ENCODE measurements at regions not wholly inside any gene's neighbourhood (a gene's known extent, or its start where the extent isn't known, plus 50 kb on each side); places are given as distances from the start of the nearest gene placed in this dataset.
"Not testable (repeated sequence)": the region's sequence is repeated elsewhere in the genome, so short reads cannot be mapped to it uniquely, and the experiment has no call there.

- DNase-seq: no peak
These were observed 117.9 kb downstream of the GPCPD1 start for GRCh38 chr20:5492937-5493336.

GRCh38 chr20:5491455-5491854 lies 119.4 kb downstream of the GPCPD1 start:
- no peak for DNase-seq

GRCh38 chr20:5489601-5490000 lies 121.2 kb downstream of the GPCPD1 start:
- no peak for DNase-seq

GRCh38 chr20:5488823-5489222 lies 122.0 kb downstream of the GPCPD1 start:
- DNase-seq: no peak

GRCh38 chr20:5486377-5487054 lies 124.3 kb downstream of the GPCPD1 start:
- DNase-seq: no peak

- DNase-seq: no peak
These were observed 125.9 kb downstream of the GPCPD1 start for GRCh38 chr20:5484926-5485325.

- no peak for DNase-seq
These were observed 126.5 kb downstream of the GPCPD1 start for GRCh38 chr20:5484346-5484745.

GRCh38 chr20:5482791-5483190 lies 128.0 kb downstream of the GPCPD1 start:
- DNase-seq: no peak

GRCh38 chr20:5481872-5482271 lies 128.9 kb downstream of the GPCPD1 start:
- no peak for DNase-seq

GRCh38 chr20:5480824-5481600 lies 129.8 kb downstream of the GPCPD1 start:
- DNase-seq: no peak

- DNase-seq: no peak
These were observed 135.9 kb downstream of the GPCPD1 start for GRCh38 chr20:5474646-5475550.

GRCh38 chr20:5471866-5472265 lies 138.9 kb downstream of the GPCPD1 start:
- DNase-seq: not testable (repeated sequence)

GRCh38 chr20:5471368-5471767 lies 139.4 kb downstream of the GPCPD1 start:
- no peak for DNase-seq

GRCh38 chr20:5470943-5471342 lies 139.9 kb downstream of the GPCPD1 start:
- DNase-seq: no peak

- DNase-seq: no peak
These were observed 140.3 kb downstream of the GPCPD1 start for GRCh38 chr20:5470458-5470857.

GRCh38 chr20:5469111-5469510 lies 141.7 kb downstream of the GPCPD1 start:
- DNase-seq: no peak

- no peak for DNase-seq
These were observed 143.7 kb downstream of the GPCPD1 start for GRCh38 chr20:5467086-5467485.

GRCh38 chr20:5465604-5465927 lies 145.2 kb downstream of the GPCPD1 start:
- no peak for DNase-seq

GRCh38 chr20:5464901-5465603 lies 145.8 kb downstream of the GPCPD1 start:
- no peak for DNase-seq

GRCh38 chr20:5463007-5463686 lies 146.4 kb upstream of the PROKR2 start:
- DNase-seq: no peak

GRCh38 chr20:5453745-5454144 lies 137.0 kb upstream of the PROKR2 start:
- not testable (repeated sequence) for DNase-seq

- DNase-seq: not testable (repeated sequence)
These were observed 136.6 kb upstream of the PROKR2 start for GRCh38 chr20:5453316-5453715.

All from activated effector memory CD4-positive, alpha-beta T cell treated with anti-CD3 and anti-CD28 coated beads, Interleukin-2, amount 50 U/mL, for 16 hours (primary cell).